ENCODE measurements at regions not wholly inside any gene's neighbourhood (a gene's known extent, or its start where the extent isn't known, plus 50 kb on each side); places are given as distances from the start of the nearest gene placed in this dataset.

DNA sequence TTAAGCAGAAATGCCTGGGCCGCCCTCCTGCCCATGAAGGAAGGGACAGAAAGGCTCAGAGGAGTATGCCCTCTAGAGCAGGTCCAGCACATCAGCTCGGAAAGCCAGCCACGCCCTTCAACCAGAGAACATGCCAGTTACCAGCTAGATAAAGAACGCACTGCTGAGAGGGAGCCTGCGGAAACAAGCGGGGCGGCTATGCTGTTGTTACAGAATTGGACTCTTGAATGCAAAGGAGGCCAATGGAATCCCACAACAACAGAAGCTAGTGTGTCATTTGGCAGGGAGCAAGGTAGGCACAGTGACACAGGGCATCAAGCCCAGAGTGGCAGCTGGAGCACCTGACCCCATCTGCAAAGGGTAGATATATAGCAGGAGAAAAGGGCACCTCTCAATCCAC, 242.9 kb upstream of the ID2 start:
- no peak overlapping the region for H3K9ac ChIP-seq (ENCODE audit: insufficient read depth in 1 of 2, low read depth in 2 of 2, low read length in 2 of 2)
- FAIRE-seq (no peak), ATAC-seq (no peak), DNase-seq (ENCODE audit: extremely low read depth in 1 of 4, low spot score in 3 of 4) (no peak)
- ChIA-PET CTCF (ENCODE audit: low intra/inter-chr PET ratio) (no interaction called here), POLR2A (no interaction called here)
- in situ Hi-C loops (cut with MboI), result no loop called here
- no peak overlapping the region for H3K27ac ChIP-seq (ENCODE audit: extremely low read depth, low read depth, low read length)
- no peaks in the 10 kb centered on the region for H4K20me1 ChIP-seq (replicated peaks; ENCODE audit: control insufficient read depth, insufficient read depth, low read length)
- BruUV-seq (replicated peaks), result no TSS peak
- H3K4me2 ChIP-seq (ENCODE audit: insufficient read depth, low read length), result no peak overlapping the region
- intact Hi-C loops (cut with micrococcal nuclease), result no loop called here
- H3K27me3 ChIP-seq (ENCODE audit: control insufficient read depth in 2 of 2, insufficient read depth in 2 of 2, low read length in 2 of 2), result peaks cover 13 to 33% of the 10 kb centered on the region in 2 experiments; a peak in 4 of 5 replicates
- WGBS (ENCODE audit: insufficient coverage, low coverage, missing lambda C conversion rate), result 2% methylated on average over 7 of the region's 7 CpGs
- H3K4me1 ChIP-seq (replicated peaks in 1 of 2; ENCODE audit: control insufficient read depth in 2 of 2, insufficient read depth in 2 of 2, low read length in 2 of 2), result no peaks in the 10 kb centered on the region
- no peaks in the 10 kb centered on the region for H3K79me2 ChIP-seq (ENCODE audit: control insufficient read depth, insufficient read depth, low read length)
- no peaks in the 10 kb centered on the region for H3K36me3 ChIP-seq (ENCODE audit: control insufficient read depth, insufficient read depth, low read length)
- H2AFZ ChIP-seq (ENCODE audit: low read depth, low read length), result no peak overlapping the region
- no peaks in the 10 kb centered on the region for H3K9me3 ChIP-seq (replicated peaks; ENCODE audit: control insufficient read depth, insufficient read depth, low read depth, low read length)
- TF ChIP-seq, protein P1, sequence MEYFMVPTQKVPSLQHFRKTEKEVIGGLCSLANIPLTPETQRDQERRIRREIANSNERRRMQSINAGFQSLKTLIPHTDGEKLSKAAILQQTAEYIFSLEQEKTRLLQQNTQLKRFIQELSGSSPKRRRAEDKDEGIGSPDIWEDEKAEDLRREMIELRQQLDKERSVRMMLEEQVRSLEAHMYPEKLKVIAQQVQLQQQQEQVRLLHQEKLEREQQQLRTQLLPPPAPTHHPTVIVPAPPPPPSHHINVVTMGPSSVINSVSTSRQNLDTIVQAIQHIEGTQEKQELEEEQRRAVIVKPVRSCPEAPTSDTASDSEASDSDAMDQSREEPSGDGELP (CRISPR knock-in tag; IDR thresholded peaks at IDR 0.05; ENCODE audit: borderline replicate concordance), result no peak
- TF ChIP-seq ZC3H4 (CRISPR knock-in tag; IDR thresholded peaks at IDR 0.05; ENCODE audit: borderline replicate concordance) (no peak), FOXK2 (conservative IDR thresholded peaks at IDR 0.05 in 1 of 2, IDR thresholded peaks at IDR 0.05 in 1 of 2; ENCODE audit: low read depth in 2 of 2) (no peak), ZNF134 (CRISPR knock-in tag; conservative IDR thresholded peaks at IDR 0.05) (no peak)
- H3K9me1 ChIP-seq (ENCODE audit: control insufficient read depth, insufficient read depth, low read length), result no peaks in the 10 kb centered on the region
- no peak overlapping the region for H3K4me3 ChIP-seq

Data from K562 (cell line).